Endothelial cell (in vitro differentiated cells): ENCODE measurements at regions not wholly inside any gene's neighbourhood (a gene's known extent, or its start where the extent isn't known, plus 50 kb on each side); places are given as distances from the start of the nearest gene placed in this dataset.

ENCODE experiments used
- DNase-seq: peaks from one replicate; pipeline ENCODE4 v3.0.0; 2021; ENCODE audit warnings: low spot score
- H3K27ac Mint-ChIP-seq: one replicate; pipeline ENCODE4 v1.8.0; 2021; ENCODE audit warnings: mixed read lengths, inconsistent platforms; ENCODE audit not compliant: unreplicated experiment
- H3K27me3 Mint-ChIP-seq: one replicate; pipeline ENCODE4 v1.8.0; 2021; ENCODE audit warnings: mild to moderate bottlenecking, moderate library complexity, mixed read lengths, inconsistent platforms; ENCODE audit not compliant: unreplicated experiment
- H3K36me3 Mint-ChIP-seq: one replicate; pipeline ENCODE4 v1.8.0; 2021; ENCODE audit warnings: mild to moderate bottlenecking, low read depth, mixed read lengths, inconsistent platforms; ENCODE audit not compliant: unreplicated experiment
- H3K4me1 Mint-ChIP-seq: one replicate; pipeline ENCODE4 v1.8.0; 2021; ENCODE audit warnings: mild to moderate bottlenecking, mixed read lengths, inconsistent platforms; ENCODE audit not compliant: unreplicated experiment
- H3K4me3 Mint-ChIP-seq: one replicate; pipeline ENCODE4 v1.8.0; 2021; ENCODE audit warnings: mild to moderate bottlenecking, mixed read lengths, inconsistent platforms; ENCODE audit not compliant: unreplicated experiment
- H3K9me3 Mint-ChIP-seq: one replicate; pipeline ENCODE4 v1.8.0; 2021; ENCODE audit warnings: mixed read lengths, inconsistent platforms; ENCODE audit not compliant: unreplicated experiment
- TF ChIP-seq, protein P1 (sequence below): fragments of 200-600 bp; sonication (generic); IDR thresholded peaks from one replicate; pipeline ENCODE4 v1.5.0; 2021; ENCODE audit warnings: antibody characterized with exemption; ENCODE audit not compliant: unreplicated experiment

DNA sequence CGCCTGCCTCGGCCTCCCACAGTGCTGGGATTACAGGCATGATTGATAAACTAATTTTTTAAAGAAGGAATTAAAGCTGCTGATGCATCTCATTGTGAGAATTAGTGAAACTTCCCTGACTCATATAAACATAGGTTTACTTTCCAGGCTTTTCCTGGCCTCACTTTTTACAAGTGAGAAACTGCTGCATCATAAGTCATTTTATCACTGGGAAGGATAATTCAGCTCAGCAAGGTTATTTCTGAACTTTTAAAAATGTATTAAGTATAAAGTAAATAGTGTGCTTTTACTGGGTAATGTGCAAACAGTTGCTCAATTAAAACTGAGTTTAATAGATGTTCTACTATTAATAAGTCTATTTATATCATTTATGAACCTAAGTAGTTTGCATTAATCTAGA is 1130.3 kb upstream of the CDH2 start:
- H3K36me3 Mint-ChIP-seq, result no peaks in the 10 kb centered on the region
- TF ChIP-seq, protein P1, sequence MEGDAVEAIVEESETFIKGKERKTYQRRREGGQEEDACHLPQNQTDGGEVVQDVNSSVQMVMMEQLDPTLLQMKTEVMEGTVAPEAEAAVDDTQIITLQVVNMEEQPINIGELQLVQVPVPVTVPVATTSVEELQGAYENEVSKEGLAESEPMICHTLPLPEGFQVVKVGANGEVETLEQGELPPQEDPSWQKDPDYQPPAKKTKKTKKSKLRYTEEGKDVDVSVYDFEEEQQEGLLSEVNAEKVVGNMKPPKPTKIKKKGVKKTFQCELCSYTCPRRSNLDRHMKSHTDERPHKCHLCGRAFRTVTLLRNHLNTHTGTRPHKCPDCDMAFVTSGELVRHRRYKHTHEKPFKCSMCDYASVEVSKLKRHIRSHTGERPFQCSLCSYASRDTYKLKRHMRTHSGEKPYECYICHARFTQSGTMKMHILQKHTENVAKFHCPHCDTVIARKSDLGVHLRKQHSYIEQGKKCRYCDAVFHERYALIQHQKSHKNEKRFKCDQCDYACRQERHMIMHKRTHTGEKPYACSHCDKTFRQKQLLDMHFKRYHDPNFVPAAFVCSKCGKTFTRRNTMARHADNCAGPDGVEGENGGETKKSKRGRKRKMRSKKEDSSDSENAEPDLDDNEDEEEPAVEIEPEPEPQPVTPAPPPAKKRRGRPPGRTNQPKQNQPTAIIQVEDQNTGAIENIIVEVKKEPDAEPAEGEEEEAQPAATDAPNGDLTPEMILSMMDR, result no peak
- no peaks in the 10 kb centered on the region for H3K27me3 Mint-ChIP-seq
- no peaks in the 10 kb centered on the region for H3K4me1 Mint-ChIP-seq
- no peak overlapping the region for H3K4me3 Mint-ChIP-seq
- H3K27ac Mint-ChIP-seq, result no peak overlapping the region
- DNase-seq, result no peak
- no peaks in the 10 kb centered on the region for H3K9me3 Mint-ChIP-seq

GRCh38 chr18:29305516-29305915 is 1128.6 kb upstream of the CDH2 start:
- Mint-ChIP-seq H3K27ac (no peak overlapping the region), H3K9me3 (no peaks in the 10 kb centered on the region), H3K27me3 (no peaks in the 10 kb centered on the region), H3K4me3 (no peak overlapping the region), H3K36me3 (no peaks in the 10 kb centered on the region), H3K4me1 (no peaks in the 10 kb centered on the region)
- TF ChIP-seq, protein P1, result no peak
- no peak for DNase-seq

- TF ChIP-seq, protein P1, result no peak
- H3K4me3 Mint-ChIP-seq, result no peak overlapping the region
- no peaks in the 10 kb centered on the region for H3K9me3 Mint-ChIP-seq
- no peaks in the 10 kb centered on the region for H3K4me1 Mint-ChIP-seq
- H3K27ac Mint-ChIP-seq, result no peak overlapping the region
- H3K27me3 Mint-ChIP-seq, result no peaks in the 10 kb centered on the region
- no peak for DNase-seq
- no peaks in the 10 kb centered on the region for H3K36me3 Mint-ChIP-seq
Observed at GRCh38 chr18:29301048-29301447, 1124.1 kb upstream of the CDH2 start.

DNA sequence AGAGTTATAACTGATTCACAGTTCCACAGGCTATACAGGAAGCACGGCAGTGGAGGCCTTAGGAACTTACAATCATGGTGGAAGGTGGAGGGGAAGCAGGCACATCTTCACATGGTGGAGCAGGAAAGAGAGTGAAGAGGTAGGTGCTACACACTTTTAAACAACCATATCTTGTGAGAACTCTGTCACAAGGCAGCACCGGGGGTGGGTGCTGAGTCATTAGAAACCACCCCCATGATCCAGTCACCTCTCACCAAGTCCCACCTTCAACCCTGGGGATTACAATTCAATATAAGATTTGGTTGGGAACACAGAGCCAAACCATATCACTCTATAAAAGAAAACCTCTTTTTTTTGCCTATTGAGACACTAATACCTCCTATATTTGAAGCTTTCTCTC is 1108.5 kb upstream of the CDH2 start:
- Mint-ChIP-seq H3K27ac (no peak overlapping the region), H3K4me1 (no peaks in the 10 kb centered on the region), H3K4me3 (no peak overlapping the region), H3K36me3 (no peaks in the 10 kb centered on the region), H3K27me3 (no peaks in the 10 kb centered on the region), H3K9me3 (no peaks in the 10 kb centered on the region)
- TF ChIP-seq, protein P1, result no peak
- DNase-seq, result no peak

GRCh38 chr18:29271501-29271900 is 1094.6 kb upstream of the CDH2 start:
- Mint-ChIP-seq H3K27ac (no peak overlapping the region), H3K4me3 (no peak overlapping the region), H3K27me3 (no peaks in the 10 kb centered on the region), H3K36me3 (no peaks in the 10 kb centered on the region), H3K9me3 (no peaks in the 10 kb centered on the region), H3K4me1 (no peaks in the 10 kb centered on the region)
- DNase-seq, result no peak
- TF ChIP-seq, protein P1, result no peak
